GM19025 (cell line): ENCODE measurements at regions not wholly inside any gene's neighbourhood (a gene's known extent, or its start where the extent isn't known, plus 50 kb on each side); places are given as distances from the start of the nearest gene placed in this dataset.
A peak's percentile ranks its signal among the peaks of the same experiment; 100 is the strongest.

Experiments used
- ATAC-seq: cut with Tn5 transposase; IDR thresholded peaks from one replicate; pipeline ENCODE4 v1.9.1; 2021; ENCODE audit warnings: mild to moderate bottlenecking, low read depth, moderate library complexity; ENCODE audit not compliant: unreplicated experiment

- ATAC-seq = no peak
Measured at GRCh38 chr3:72143966-72144717, 359.2 kb upstream of the PROK2 start.

GRCh38 chr3:72143322-72143721 is 358.4 kb upstream of the PROK2 start:
- ATAC-seq = no peak

- ATAC-seq = no peak
Measured at GRCh38 chr3:72142028-72142427, 357.1 kb upstream of the PROK2 start.

- ATAC-seq = no peak
Measured at GRCh38 chr3:72141264-72141663, 356.3 kb upstream of the PROK2 start.

- no peak for ATAC-seq
Measured at GRCh38 chr3:72139316-72139715, 354.4 kb upstream of the PROK2 start.

GRCh38 chr3:72137865-72138861 is 353.2 kb upstream of the PROK2 start:
- ATAC-seq = no peak

GRCh38 chr3:72135636-72136035 is 350.7 kb upstream of the PROK2 start:
- no peak for ATAC-seq

GRCh38 chr3:72134989-72135451 is 350.1 kb upstream of the PROK2 start:
- no peak for ATAC-seq

GRCh38 chr3:72133329-72134011 is 348.5 kb upstream of the PROK2 start:
- ATAC-seq = no peak

- ATAC-seq = no peak
Measured at GRCh38 chr3:72131899-72132298, 347.0 kb upstream of the PROK2 start.

- no peak for ATAC-seq
Measured at GRCh38 chr3:72130565-72130964, 345.6 kb upstream of the PROK2 start.

- no peak for ATAC-seq
Measured at GRCh38 chr3:72129501-72130094, 344.6 kb upstream of the PROK2 start.

- ATAC-seq = no peak
Measured at GRCh38 chr3:72128921-72129320, 344.0 kb upstream of the PROK2 start.

GRCh38 chr3:72127844-72128243 is 342.9 kb upstream of the PROK2 start:
- ATAC-seq = no peak

- ATAC-seq = no peak
Measured at GRCh38 chr3:72127224-72127612, 342.3 kb upstream of the PROK2 start.

- ATAC-seq = no peak
Measured at GRCh38 chr3:72126441-72127223, 341.7 kb upstream of the PROK2 start.

GRCh38 chr3:72123908-72124441 is 339.0 kb upstream of the PROK2 start:
- ATAC-seq = no peak

GRCh38 chr3:72120806-72121778 is 336.1 kb upstream of the PROK2 start:
- peak; percentile 59 for ATAC-seq
